Sigmoid colon (tissue), 6 donors: ENCODE measurements at regions not wholly inside any gene's neighbourhood (a gene's known extent, or its start where the extent isn't known, plus 50 kb on each side); places are given as distances from the start of the nearest gene placed in this dataset.

Experiments used
- DNase-seq: peaks from one replicate; pipeline ENCODE4 v3.0.0-alpha.2; 2019
- H3K27ac ChIP-seq, 4 donors: fragments of 200-600 bp; sonication (generic); one replicate each; pipeline ENCODE4 v1.5.1; 2016 to 2019; ENCODE audit warnings: mild to moderate bottlenecking in 1 of 4
- H3K27me3 ChIP-seq, 3 donors: fragments of 200-600 bp; sonication (generic); one replicate each; pipeline ENCODE4 v1.5.1; 2019; ENCODE audit warnings: mild to moderate bottlenecking in 1 of 3
- H3K36me3 ChIP-seq, 4 donors: fragments of 200-600 bp; sonication (generic); one replicate each; pipeline ENCODE4 v1.5.1; 2016 to 2019
- H3K4me1 ChIP-seq, 4 donors: fragments of 200-600 bp; sonication (generic); one replicate each; pipeline ENCODE4 v1.5.1; 2017 to 2019
- H3K4me3 ChIP-seq, 4 donors: fragments of 200-600 bp; sonication (generic); one replicate each; pipeline ENCODE4 v1.5.1; 2017 to 2019; ENCODE audit warnings: mild to moderate bottlenecking in 2 of 4, moderate library complexity in 1 of 4
- H3K9me3 ChIP-seq, 4 donors: fragments of 200-600 bp in 3 of 4; sonication (generic) in 3 of 4; one replicate each; pipeline versions ENCODE4 v1.5.1 to v1.6.1; 2013 to 2019
- EP300 ChIP-seq, 4 donors: sonication (generic); formaldehyde crosslinking; IDR thresholded peaks; one replicate each; pipeline ENCODE4 v1.6.1; 2017; ENCODE audit warnings: antibody characterized with exemption in 4 of 4
- POLR2A ChIP-seq, 2 donors: fragments of 450-650 bp; IDR thresholded peaks; one replicate each; pipeline ENCODE4 v1.6.1; 2016; ENCODE audit warnings: antibody characterized with exemption in 2 of 2, mild to moderate bottlenecking in 2 of 2, moderate library complexity in 2 of 2
- POLR2AphosphoS5 ChIP-seq, 4 donors: sonication (generic); formaldehyde crosslinking; IDR thresholded peaks; one replicate each; pipeline ENCODE4 v1.6.1; 2017; ENCODE audit warnings: antibody characterized with exemption in 4 of 4
- WGBS, 2 donors: extraction: QIAGEN DNeasy Blood & Tissue Kit; methylation state at CpG; one replicate each; pipeline ENCODE4 v1.1.7; 2013; 5-methylcytosine and 5-hydroxymethylcytosine counted together
- intact Hi-C: fragments of 100-400 bp; cut with DNase I; formaldehyde crosslinking; loops from one replicate; pipeline ENCODE4 v1.15.1; 2023
- TF ChIP-seq, protein P1 (sequence below), 4 experiments: fragments of 450-650 bp in 3 of 4; fragments of 200-600 bp in 1 of 4; IDR thresholded peaks; one replicate each; pipeline ENCODE4 v1.5.1; 2016 to 2019; ENCODE audit warnings: antibody characterized with exemption in 4 of 4, mild to moderate bottlenecking in 3 of 4, moderate library complexity in 2 of 4
- donor health status: healthy with polysubstance abuse.
- donor health status: healthy.

DNA sequence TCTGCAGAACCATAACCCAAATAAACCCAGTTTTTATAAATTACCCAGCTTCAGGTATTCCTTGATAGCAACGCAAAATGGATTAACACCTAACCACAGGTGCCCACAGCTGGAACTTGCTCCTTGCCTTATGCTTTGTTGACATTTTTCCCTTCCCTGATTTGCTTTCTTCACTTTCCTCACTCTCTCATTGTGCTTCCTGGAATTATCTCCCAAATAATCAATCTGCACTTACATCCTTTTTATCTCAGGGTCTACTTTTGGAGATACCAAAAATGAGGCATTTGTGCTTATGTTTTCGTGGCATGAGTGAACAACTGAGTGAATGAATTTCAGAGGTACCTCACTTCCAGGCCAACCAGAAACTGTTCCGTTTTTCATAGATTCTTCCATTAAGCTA is 374.3 kb downstream of the DOK5 start:
- no peaks in the 10 kb centered on the region for H3K4me1 ChIP-seq
- WGBS, 2 donors: 65 to 77% methylated on average over 3 of the region's 3 CpGs
- no peak for DNase-seq
- no peak overlapping the region for H3K4me3 ChIP-seq
- H3K27me3 ChIP-seq: no peaks in the 10 kb centered on the region
- H3K9me3 ChIP-seq: no peaks in the 10 kb centered on the region
- no peak overlapping the region for H3K27ac ChIP-seq
- intact Hi-C loops: no loop called here
- TF ChIP-seq POLR2AphosphoS5 (IDR thresholded peaks at IDR 0.05): no peak
- TF ChIP-seq EP300 (IDR thresholded peaks at IDR 0.05): no peak
- TF ChIP-seq, protein P1, sequence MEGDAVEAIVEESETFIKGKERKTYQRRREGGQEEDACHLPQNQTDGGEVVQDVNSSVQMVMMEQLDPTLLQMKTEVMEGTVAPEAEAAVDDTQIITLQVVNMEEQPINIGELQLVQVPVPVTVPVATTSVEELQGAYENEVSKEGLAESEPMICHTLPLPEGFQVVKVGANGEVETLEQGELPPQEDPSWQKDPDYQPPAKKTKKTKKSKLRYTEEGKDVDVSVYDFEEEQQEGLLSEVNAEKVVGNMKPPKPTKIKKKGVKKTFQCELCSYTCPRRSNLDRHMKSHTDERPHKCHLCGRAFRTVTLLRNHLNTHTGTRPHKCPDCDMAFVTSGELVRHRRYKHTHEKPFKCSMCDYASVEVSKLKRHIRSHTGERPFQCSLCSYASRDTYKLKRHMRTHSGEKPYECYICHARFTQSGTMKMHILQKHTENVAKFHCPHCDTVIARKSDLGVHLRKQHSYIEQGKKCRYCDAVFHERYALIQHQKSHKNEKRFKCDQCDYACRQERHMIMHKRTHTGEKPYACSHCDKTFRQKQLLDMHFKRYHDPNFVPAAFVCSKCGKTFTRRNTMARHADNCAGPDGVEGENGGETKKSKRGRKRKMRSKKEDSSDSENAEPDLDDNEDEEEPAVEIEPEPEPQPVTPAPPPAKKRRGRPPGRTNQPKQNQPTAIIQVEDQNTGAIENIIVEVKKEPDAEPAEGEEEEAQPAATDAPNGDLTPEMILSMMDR (IDR thresholded peaks at IDR 0.05): no peak
- TF ChIP-seq POLR2A (IDR thresholded peaks at IDR 0.05): no peak
- H3K36me3 ChIP-seq: no peaks in the 10 kb centered on the region

DNA sequence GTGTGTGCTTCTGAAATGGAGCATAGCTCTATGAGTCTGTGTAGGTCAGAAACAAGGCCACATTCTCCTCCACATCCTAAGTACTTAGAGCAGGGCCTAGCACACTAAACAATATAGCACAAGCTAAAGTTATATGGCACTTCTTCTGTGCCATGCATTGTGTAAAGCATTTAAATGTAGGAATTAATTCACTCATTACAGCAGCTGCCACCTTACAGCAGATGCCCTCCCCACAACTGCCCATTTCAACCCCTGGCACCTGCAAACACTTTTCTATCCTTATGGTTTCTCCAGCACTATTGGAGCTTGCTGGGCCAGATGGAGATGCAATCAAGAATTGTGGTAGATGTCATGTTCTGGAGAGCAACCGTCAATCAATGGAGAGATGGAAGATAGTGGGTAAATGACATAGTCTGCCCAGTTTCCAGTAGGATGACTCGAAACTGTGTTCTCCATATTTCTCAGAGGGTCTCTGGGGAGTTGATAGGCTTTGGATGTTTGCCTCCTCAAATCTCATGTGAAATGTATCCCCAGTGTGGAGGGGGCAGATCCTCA is 373.7 kb downstream of the DOK5 start:
- TF ChIP-seq, protein P1 (IDR thresholded peaks at IDR 0.05): no peak
- TF ChIP-seq POLR2A (IDR thresholded peaks at IDR 0.05) (no peak), EP300 (IDR thresholded peaks at IDR 0.05) (no peak), POLR2AphosphoS5 (IDR thresholded peaks at IDR 0.05) (no peak)
- WGBS, 2 donors: 72 to 82% methylated on average over 2 of the region's 2 CpGs
- Histone ChIP-seq H3K4me1 (no peaks in the 10 kb centered on the region), H3K4me3 (no peak overlapping the region), H3K36me3 (no peaks in the 10 kb centered on the region), H3K27ac (no peak overlapping the region), H3K9me3 (no peaks in the 10 kb centered on the region), H3K27me3 (no peaks in the 10 kb centered on the region)
- intact Hi-C loops: no loop called here
- no peak for DNase-seq

DNA sequence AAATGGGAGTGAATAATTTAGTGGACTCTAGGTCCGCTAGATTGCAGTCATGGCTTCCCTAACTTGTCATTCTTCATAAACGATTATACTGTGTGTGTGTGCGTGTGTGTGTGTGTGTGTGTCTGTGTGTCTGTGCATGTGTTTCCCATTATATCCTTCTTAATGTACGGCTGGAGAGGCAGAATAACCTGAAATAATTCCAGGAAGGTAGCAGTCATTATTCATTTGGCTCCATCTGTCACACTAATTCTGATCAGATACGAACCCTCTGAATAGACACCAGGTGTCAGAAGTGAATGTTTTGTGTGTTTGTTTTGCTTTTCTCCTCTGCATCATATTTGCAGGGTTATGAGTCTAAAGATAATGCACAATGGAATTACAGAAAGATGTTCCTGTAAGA is 372.9 kb downstream of the DOK5 start:
- no peaks in the 10 kb centered on the region for H3K27me3 ChIP-seq
- no peak overlapping the region for H3K27ac ChIP-seq
- no peaks in the 10 kb centered on the region for H3K36me3 ChIP-seq
- no peaks in the 10 kb centered on the region for H3K9me3 ChIP-seq
- no peak overlapping the region for H3K4me3 ChIP-seq
- intact Hi-C loops: no loop called here
- WGBS, 2 donors: 70 to 73% methylated on average over 5 of the region's 5 CpGs
- H3K4me1 ChIP-seq: no peaks in the 10 kb centered on the region
- DNase-seq: no peak
- TF ChIP-seq EP300 (IDR thresholded peaks at IDR 0.05) (no peak), POLR2AphosphoS5 (IDR thresholded peaks at IDR 0.05) (no peak), POLR2A (IDR thresholded peaks at IDR 0.05) (no peak)
- TF ChIP-seq, protein P1 (IDR thresholded peaks at IDR 0.05): no peak

DNA sequence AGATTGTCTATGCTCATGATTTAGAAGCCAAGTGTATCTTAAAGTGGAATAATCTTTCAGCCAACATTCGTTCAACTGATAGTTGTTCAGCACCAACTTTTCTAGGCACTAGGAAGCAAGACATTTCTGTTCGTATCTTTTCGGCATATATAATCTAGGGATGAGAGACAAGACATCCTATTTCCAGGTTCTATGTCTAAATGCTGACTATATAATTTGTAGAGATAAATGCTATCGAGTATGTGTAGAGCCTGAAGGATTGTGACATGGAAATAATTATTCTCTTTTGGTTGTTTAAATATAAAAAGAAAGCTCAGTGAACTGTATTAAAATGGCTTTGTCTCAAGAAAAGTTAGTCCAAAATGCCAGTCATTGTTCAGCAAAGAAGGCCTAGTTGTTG is 371.6 kb downstream of the DOK5 start:
- H3K4me1 ChIP-seq: no peaks in the 10 kb centered on the region
- H3K27me3 ChIP-seq: no peaks in the 10 kb centered on the region
- intact Hi-C loops: no loop called here
- H3K36me3 ChIP-seq: no peaks in the 10 kb centered on the region
- 92 to 93% methylated on average over 4 of the region's 4 CpGs for WGBS, 2 donors
- no peak overlapping the region for H3K27ac ChIP-seq
- H3K9me3 ChIP-seq: no peaks in the 10 kb centered on the region
- no peak for TF ChIP-seq POLR2AphosphoS5 (IDR thresholded peaks at IDR 0.05)
- TF ChIP-seq, protein P1 (IDR thresholded peaks at IDR 0.05): no peak
- H3K4me3 ChIP-seq: no peak overlapping the region
- DNase-seq: no peak

DNA sequence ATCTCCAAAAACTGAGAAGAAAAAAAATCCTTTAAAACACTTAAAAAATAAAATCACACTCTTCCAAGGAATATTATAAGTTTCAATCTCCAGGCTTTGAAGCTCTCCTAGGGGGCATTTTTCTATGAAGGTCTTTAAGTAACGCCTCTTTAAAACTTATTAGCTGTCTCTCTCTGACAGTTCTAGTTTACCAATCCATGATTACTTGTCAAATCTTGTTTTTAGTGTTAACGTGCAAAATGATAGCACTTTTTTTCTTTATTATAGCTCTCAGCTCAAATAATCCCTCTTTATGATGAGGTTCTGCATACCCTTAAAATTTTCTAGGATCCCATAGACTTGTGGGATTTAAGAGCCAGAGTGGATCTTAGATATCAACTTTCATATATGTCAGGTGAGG is 369.0 kb downstream of the DOK5 start:
- Histone ChIP-seq H3K4me3 (no peak overlapping the region), H3K36me3 (no peaks in the 10 kb centered on the region), H3K27me3 (no peaks in the 10 kb centered on the region), H3K27ac (no peak overlapping the region), H3K9me3 (no peaks in the 10 kb centered on the region), H3K4me1 (no peaks in the 10 kb centered on the region)
- DNase-seq: no peak
- intact Hi-C loops: no loop called here
- TF ChIP-seq EP300 (IDR thresholded peaks at IDR 0.05) (no peak), POLR2AphosphoS5 (IDR thresholded peaks at IDR 0.05) (no peak), POLR2A (IDR thresholded peaks at IDR 0.05) (no peak)
- TF ChIP-seq, protein P1 (IDR thresholded peaks at IDR 0.05): no peak
- WGBS, 2 donors: 65 to 77% methylated on average over 2 of the region's 2 CpGs
